SK-MEL-5 (cell line): ENCODE measurements at regions not wholly inside any gene's neighbourhood (a gene's known extent, or its start where the extent isn't known, plus 50 kb on each side); places are given as distances from the start of the nearest gene placed in this dataset.
A peak's percentile ranks its signal among the peaks of the same experiment; 100 is the strongest.

ENCODE experiments used
- DNase-seq: peaks from one replicate; pipeline ENCODE4 v3.0.0-alpha.2; 2016; ENCODE audit warnings: low read depth, low spot score
- in situ Hi-C: cut with HindIII; loops from 2 replicates; pipeline ENCODE4 v1.10.0; 2016; ENCODE audit warnings: low sequenced_read_pairs, high pct_unique_total_duplicates, low pct_unique_long_range_greater_than_20kb

DNA sequence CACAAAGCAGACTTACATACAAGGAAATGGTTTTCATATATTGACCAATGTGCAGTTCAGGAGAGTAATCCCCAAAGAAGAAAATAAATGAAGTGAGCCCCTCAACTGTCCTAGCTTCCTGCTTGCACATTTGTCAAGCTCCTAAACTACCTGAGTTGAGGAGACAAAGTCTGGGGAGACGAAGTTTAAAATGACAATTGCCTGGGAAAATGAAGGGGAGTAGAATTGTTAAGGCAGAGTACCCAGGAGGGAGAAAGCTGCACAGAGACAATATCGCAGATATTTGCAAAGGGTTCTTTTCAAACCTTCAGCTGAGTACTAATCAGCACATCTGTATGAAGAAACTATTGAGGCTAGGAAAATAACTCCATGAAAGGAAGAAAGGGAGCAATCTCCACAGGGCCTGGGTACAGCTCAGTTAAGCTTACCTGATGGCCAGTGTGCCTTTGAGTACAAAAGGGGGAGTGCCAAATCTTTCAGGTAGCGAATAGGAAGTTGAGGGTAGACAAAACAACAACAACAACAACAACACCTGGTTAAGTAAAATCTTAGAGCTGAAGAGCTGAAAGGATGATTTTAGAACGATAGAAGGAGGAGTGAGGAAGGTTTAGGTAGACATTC is 1700.1 kb upstream of the PRR20A start:
- in situ Hi-C loops = no loop called here

DNA sequence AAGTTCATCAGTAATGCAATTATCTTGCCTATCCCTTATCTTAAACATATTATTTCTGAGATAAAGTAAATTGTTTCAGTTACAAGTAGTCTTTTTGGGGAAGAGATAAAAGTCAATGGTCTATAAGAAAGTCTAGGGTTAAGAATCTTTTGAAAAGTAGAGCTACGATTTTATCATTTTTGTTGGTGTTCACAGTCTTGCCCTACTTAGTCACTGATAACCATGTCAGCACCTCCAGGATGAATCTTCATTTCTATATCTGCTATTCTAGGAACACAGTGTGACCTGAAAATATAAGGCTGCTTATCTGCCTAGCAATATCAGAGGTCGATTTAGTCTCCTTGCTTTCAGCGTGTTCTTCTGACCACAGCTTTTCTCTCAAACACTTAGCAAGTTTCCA is 1676.5 kb upstream of the PRR20A start:
- no peak for DNase-seq
- in situ Hi-C loops = no loop called here

More for the DNA sequence above, 1700.1 kb upstream of the PRR20A start:
- no peak for DNase-seq

DNA sequence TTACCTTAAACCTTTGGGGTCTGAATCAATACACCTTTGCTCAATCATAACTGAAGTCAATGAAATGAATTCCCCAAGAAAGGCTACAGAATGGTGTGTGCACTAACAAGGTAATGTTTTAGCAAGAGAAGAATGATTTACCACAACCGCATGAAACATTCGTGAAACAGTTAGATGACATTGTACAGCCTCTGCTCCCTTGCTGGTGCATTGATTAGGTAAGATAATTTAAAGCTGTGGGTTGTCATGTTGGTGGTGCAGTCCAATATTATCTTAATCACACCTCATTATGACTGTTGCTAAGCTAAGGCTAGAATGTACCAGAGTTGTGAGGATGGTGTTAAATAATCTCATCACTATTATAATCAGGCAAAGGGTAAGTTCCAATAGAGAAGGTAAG is 1673.2 kb upstream of the PRR20A start:
- in situ Hi-C loops = no loop called here
- no peak for DNase-seq

DNA sequence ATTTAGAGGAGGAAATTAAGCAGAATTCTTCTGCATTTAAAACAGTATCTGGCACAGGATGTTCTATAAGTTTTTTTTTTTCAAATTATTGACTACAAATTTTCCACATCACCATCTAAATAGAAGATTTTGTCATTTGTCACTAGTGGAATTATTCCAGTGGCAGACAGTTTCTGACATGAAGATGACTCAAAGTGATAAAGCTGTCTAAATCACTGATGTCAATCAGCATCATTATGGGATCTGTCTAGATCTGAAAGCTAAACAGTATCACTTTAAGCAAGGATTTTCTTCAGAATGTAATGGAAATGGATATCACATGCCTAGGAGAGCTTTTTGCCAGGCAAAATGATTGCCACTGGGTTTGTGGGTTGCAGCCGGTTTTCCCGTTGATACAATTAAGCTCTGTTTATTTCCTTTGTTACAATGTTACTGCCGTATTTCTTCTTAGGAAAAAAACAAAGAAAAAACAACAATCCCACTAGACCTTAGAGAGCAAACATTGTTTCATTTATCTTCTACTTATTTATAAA is 1657.0 kb upstream of the PRR20A start:
- no peak for DNase-seq
- in situ Hi-C loops = no loop called here

DNA sequence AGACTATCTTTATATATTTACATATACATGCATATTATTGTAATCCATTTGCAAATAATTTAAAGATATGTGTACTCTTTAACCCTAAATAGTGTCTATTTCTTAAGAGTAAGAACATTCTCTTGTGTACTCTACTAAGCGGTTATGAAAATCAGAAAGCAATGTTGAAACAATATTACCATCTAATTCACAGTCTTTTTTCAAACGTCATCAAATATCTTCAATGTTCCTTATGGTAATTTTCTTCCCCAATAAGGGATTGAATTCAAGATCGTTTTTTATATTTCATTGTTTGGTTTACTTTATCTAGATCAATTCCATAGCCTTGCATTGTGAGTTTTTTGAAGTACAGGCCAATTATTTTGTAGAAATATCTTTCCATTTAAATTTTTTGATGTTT is 1647.4 kb upstream of the PRR20A start:
- in situ Hi-C loops = no loop called here
- DNase-seq = no peak

DNA sequence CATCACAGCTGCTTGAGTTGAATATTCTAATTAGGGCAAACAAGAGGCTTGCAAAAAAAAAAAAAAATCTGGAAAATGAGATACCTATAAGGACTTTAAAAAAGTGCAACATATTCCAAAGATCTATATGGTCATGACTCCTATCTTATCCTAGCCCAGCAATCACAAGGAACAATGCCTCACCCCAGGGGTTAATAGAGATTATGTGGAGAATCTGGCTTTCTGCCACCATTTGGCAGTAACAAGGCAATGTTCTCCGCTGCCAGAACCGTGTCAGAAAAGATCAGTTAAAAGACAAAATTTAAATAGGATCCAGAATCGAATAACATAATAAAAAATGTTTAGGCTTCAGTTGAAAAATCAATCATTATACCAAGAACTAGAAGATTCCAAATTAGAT is 1643.2 kb upstream of the PRR20A start:
- in situ Hi-C loops = no loop called here
- no peak for DNase-seq

DNA sequence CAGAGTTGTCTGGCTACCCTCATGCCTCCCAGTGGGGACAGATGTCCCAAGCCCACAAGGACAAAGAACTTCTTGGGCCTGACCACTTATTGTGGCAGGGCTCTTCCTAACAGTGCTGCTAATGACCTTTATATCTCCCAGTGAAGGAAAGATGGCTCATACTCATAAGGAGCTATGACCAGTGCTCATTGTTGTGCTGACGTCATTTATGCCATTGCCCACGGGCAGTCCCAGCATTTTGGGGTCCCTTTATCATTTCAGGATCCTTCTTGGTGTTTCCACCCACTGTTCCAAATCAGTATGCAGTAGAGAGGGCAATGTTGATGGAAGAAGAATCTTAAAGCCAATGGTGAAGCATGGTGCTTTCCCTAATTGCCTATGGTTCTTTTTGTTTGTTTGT is 1640.0 kb upstream of the PRR20A start:
- in situ Hi-C loops = no loop called here
- DNase-seq = no peak

DNA sequence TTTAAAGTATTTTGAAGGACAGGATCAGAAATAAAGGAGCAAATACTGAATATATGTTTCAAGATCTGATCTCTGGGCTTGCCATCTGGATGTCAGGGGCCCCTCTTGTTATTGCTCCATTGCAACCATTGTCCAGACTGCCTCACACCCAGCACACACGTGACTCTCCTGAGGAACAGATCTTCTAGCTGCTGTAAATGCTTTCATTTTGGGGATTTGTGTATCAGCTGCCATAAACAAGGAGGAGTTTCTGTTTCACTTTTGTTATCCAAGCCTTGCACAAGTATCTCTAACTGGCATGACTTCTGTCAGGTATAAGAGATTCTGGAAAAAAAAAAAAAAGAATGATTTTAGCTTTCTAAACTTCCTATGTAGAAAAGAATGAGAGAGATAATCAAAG is 1624.1 kb upstream of the PRR20A start:
- no peak for DNase-seq
- in situ Hi-C loops = no loop called here

DNA sequence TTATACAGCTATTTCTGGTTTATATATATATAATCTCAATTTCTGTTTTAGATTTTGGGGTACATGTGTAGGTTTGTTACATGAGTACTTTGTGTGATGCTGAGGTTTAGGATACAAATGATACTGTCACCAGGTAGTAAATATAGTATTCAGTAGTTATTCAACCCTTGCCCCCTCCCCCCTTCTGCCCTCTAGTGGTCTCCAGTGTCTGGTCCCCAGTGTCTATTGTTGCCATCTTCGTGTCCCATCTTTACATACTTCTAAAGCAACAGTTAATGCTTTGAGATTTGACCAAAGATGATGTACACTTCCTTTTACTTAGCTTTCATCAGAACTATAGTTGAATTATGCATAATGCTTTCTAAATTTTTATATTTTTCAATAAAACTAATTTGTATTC is 1623.4 kb upstream of the PRR20A start:
- in situ Hi-C loops = no loop called here

DNA sequence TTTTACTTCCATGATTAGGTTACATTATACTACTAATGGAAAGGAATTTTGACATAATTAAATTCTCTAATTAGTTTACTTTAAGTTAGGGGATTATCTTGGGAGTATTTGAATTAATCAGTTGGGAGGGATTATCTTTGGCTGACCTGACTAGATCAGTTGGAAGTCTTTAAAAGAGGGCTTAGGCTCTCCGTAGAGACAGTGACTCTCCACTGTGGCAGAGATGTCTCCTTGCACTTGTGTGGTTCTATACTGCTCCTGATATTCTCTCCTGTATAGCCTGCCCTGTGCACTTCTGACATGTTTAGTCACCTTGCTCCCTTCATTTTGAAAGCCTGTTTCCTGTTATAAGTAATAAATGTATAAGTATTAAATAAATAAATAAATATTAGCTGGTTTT is 1612.3 kb upstream of the PRR20A start:
- in situ Hi-C loops = no loop called here
- DNase-seq = no peak

More for the DNA sequence above, 1623.4 kb upstream of the PRR20A start:
- DNase-seq = peak; percentile 43

DNA sequence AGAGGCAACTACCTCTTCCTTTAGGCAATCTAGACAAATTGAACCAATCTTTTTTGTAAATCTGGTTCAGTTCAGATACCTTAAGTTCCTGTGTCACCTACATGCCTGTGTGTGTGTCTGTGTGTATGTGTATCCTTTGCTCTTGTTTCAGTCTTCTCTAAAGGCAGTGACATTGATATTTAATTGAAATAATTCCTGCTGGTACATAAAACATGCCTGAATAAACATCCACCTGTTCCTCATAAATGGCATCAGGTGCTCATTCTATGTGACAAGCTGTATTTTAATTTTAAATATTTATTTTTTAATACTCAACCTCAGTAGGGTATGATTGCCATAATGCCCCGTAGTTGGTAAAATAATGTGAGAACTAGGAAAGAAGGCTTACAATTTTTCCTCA is 1606.4 kb upstream of the PRR20A start:
- no peak for DNase-seq
- in situ Hi-C loops = no loop called here

DNA sequence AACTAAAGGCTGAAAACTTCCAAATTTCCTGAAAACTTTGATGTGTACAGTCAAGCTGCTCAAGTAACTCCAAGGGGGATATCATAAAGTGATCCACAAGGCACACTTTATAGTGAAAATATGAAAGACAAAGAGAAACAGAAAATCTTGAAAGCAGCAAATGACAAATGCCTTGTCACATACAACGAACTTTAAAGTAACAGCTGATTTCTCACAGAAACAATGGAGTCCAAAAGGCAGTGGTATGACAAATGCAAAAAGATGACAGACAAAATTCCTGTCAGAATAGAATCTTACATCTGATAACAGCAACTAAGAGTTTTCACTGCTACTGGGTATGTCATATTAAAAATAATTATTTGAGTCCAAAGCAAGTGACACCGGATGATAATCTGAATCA is 1602.3 kb upstream of the PRR20A start:
- in situ Hi-C loops = no loop called here
- DNase-seq = no peak

DNA sequence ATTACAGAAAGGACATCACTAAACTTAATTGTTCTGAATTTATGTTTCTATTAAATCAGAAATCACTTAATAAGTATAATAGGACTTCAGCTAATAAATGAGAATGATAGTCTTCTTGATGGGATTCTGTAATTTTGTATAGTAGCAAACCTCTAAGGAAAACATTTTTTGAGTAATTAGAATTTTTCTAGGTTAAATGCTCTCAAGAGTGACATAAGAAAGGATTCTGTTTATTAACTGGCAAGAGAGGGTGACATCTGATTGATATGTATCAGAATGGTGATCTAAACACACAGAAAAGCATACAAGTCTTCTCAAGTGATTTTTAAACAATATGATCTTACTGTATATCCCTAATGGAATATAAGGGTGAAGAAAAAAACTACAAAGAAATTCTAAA is 1597.7 kb upstream of the PRR20A start:
- DNase-seq = no peak
- in situ Hi-C loops = no loop called here

DNA sequence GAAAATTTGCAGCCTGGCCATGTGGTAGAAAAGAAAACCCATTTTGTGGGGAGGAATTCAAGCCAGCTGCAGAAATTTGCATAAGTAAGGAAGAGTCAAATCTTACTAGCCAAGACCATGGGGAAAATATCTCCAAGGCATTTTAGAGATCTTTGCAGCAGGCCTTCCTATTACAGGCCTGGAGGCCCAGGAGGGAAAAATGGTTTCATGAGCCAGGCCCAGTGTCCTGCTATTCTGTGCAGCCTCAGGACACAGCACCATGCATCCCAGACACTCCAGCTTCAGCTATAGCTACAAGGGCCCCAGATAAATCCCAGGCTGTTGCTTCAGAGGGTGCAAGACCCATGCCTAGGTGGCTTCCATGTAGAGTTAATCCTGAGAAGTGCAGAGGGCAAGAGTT is 1590.1 kb upstream of the PRR20A start:
- in situ Hi-C loops = no loop called here
- DNase-seq = no peak

DNA sequence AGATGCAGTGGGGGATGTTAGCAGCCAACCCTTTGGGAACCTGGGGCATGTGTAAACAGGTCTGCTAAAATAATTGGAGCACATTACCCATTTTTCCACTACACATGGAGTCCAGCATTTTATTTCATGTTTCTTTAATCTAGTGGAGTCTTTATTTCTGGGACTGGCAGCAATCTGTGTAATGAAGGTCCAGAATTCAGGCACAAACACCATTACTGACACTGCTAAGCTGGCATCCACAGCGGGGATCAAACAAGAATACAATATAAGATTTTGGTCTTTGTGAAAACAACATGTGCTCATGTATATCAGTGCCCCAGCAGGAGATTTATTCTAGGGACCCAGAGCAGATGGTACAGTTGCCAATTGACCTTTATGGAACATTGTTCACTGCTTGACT is 1587.0 kb upstream of the PRR20A start:
- no peak for DNase-seq
- in situ Hi-C loops = no loop called here

DNA sequence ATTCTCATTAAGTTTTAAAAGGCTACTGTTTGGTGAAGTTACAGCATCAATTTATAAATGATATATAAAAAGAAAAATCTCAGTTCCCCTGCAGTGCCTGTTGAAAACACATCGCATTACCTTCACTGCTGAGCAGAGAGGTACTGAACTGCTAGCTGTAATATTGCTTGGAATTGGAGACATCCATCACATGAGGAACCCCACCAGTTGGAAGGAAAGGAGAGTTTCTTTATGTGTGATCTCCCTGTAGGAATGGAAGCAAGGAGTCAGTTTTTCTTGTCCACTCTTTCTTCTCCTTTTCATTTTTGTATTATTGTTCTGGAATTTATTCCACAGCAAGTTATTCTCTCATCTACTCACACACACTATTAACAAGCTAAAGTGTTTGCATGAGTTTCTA is 1586.0 kb upstream of the PRR20A start:
- in situ Hi-C loops = no loop called here
- no peak for DNase-seq

DNA sequence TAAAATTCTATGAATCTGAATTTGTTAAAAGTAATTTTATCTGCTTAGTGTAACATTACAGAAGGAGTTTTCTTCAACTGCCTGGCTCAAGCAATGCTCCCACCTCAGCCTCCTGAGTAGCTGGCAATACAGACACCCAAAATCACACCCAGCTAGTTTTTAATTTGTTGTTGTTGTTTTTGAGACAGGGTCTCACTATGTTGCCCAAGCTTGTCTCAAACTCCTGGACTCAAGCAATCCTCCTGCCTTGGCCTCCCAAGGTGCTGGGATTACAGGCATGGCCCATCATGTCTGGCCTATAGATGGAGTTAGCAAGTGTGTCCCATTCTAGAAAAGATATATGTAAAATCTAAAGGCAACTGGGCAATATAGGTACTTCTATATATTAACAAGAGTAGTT is 1580.4 kb upstream of the PRR20A start:
- in situ Hi-C loops = no loop called here
- DNase-seq = no peak

DNA sequence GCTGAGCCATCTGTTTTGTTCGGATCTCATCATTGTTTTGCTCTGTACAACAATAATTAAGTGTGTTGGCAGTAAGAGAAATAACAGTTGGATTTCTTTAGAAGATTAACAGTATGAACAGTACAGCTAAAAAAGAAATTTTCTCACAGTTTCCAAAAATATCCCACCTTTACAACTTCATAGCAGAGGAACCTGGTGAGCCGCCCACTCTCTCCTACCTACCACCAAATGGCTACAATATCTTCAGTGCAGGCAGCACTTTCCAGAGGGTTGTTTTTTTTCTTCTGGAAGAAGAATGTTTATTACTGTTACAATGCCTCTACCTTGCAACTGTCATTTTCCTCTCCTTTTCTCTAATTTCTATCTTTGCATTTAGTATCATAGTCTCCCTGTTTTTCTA is 1577.5 kb upstream of the PRR20A start:
- in situ Hi-C loops = no loop called here
- no peak for DNase-seq

DNA sequence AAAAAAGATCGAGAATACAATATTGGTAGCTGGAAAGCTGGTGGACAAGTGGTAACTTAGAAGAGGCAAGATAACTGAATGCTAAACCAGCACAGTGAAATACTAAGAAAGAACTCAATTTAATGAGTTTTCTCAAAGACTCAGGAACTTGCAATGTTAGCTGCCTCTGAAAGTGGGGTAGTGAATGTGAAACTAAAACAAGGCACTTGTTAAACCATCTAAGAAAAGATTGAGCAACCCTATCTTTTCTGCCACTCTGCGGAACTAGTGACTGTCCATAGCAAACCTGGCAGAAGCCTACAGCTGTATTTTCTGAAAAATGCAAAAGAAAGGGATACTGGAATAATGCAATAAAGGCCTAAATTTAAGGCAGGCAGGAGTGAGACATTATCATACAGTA is 1574.4 kb upstream of the PRR20A start:
- DNase-seq = no peak
- in situ Hi-C loops = no loop called here

DNA sequence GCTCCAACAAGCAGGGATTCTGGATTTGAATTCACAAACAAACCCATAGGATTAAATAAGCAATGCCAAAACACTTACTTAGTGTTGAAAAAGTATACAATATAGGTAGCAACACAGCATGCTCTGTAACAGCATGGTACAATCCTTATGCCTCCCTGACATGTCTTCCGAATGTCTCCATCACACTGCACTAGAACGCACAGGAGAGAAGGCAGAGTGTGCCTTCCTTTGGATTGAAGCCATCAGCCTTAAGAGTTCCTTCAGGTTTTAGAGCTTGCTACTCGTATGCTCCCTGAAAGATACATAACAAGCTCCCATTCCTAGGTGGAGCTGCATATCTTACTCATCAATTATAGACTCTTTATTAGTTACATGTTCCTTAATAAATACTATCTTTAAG is 1573.9 kb upstream of the PRR20A start:
- in situ Hi-C loops = no loop called here
- no peak for DNase-seq
